ENCODE measurements at regions not wholly inside any gene's neighbourhood (a gene's known extent, or its start where the extent isn't known, plus 50 kb on each side); places are given as distances from the start of the nearest gene placed in this dataset.

DNA sequence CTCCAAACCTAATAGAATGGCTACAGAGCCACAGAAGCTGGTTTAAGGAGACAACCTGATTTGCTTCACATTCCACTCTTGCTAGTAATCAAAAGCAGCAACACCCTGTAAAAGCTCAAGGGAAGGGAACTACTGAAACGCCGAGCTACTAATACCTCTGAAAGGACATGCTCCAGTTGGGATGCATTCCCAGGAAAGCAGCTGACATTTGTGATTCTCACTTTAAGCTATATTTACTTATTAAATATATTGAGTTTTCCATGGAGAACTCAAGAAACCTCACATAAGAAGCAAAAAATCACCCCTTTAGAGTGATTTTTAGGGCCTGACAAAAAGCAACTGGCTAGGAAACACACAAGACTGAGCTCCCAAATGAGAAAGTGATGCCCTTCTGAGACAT lies 1073.0 kb upstream of the FLRT2 start:
- no peaks in the 10 kb centered on the region for H3K9me2 ChIP-seq (replicated peaks; ENCODE audit: insufficient read depth)
- TF ChIP-seq EZH2 (IDR thresholded peaks at IDR 0.05; ENCODE audit: borderline replicate concordance) (no peak), EZH2phosphoT487 (IDR thresholded peaks at IDR 0.05; ENCODE audit: low read depth, severe bottlenecking, unreplicated experiment) (no peak)
- TF ChIP-seq, protein P1, sequence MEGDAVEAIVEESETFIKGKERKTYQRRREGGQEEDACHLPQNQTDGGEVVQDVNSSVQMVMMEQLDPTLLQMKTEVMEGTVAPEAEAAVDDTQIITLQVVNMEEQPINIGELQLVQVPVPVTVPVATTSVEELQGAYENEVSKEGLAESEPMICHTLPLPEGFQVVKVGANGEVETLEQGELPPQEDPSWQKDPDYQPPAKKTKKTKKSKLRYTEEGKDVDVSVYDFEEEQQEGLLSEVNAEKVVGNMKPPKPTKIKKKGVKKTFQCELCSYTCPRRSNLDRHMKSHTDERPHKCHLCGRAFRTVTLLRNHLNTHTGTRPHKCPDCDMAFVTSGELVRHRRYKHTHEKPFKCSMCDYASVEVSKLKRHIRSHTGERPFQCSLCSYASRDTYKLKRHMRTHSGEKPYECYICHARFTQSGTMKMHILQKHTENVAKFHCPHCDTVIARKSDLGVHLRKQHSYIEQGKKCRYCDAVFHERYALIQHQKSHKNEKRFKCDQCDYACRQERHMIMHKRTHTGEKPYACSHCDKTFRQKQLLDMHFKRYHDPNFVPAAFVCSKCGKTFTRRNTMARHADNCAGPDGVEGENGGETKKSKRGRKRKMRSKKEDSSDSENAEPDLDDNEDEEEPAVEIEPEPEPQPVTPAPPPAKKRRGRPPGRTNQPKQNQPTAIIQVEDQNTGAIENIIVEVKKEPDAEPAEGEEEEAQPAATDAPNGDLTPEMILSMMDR (IDR thresholded peaks at IDR 0.05; ENCODE audit: poor library complexity), result no peak
- H3K36me3 ChIP-seq (replicated peaks; ENCODE audit: insufficient read depth, low read depth), result no peaks in the 10 kb centered on the region
- H4K20me1 ChIP-seq (ENCODE audit: insufficient read depth, poor library complexity, severe bottlenecking), result no peaks in the 10 kb centered on the region
- no peaks in the 10 kb centered on the region for H3K79me2 ChIP-seq
- no peak overlapping the region for H3K4me3 ChIP-seq
- no peak for DNase-seq (ENCODE audit: low spot score)
- 59% methylated on average over 2 of the region's 2 CpGs for WGBS (ENCODE audit: low lambda C conversion rate, missing lambda C conversion rate)
- H3K9me3 ChIP-seq (ENCODE audit: low read depth), result no peaks in the 10 kb centered on the region
- no peaks in the 10 kb centered on the region for H3K27me3 ChIP-seq
- H3K27ac ChIP-seq, result no peak overlapping the region
- no peak overlapping the region for H3K4me2 ChIP-seq
- no peaks in the 10 kb centered on the region for H3K4me1 ChIP-seq (ENCODE audit: insufficient read depth)
- no peak overlapping the region for H2AFZ ChIP-seq

DNA sequence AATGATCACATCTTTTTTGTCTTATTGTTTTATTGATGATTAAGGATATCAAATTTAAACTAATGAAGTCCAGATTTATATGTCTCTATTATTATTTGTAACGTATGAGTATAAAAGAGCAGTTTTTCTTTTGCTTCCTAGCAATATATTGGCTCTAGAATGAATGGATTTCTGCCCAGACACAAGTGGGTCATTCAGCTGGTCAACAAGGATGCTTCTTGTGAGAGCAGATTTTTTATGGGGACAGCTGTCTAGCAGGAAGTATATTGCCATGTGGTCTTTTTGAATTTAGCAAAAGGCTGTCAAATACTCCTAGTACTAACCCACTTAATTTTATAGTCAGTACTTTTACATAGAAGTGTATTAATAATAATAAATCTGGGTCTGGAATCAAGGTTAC lies 1071.1 kb upstream of the FLRT2 start:
- H3K4me3 ChIP-seq, result no peak overlapping the region
- TF ChIP-seq EZH2 (IDR thresholded peaks at IDR 0.05; ENCODE audit: borderline replicate concordance), result no peak
- TF ChIP-seq, protein P1 (IDR thresholded peaks at IDR 0.05; ENCODE audit: poor library complexity), result no peak
- no peak for TF ChIP-seq EZH2phosphoT487 (IDR thresholded peaks at IDR 0.05; ENCODE audit: low read depth, severe bottlenecking, unreplicated experiment)
- no peaks in the 10 kb centered on the region for H3K36me3 ChIP-seq (replicated peaks; ENCODE audit: insufficient read depth, low read depth)
- WGBS (ENCODE audit: low lambda C conversion rate, missing lambda C conversion rate), result 80% methylated on average over 1 of the region's 1 CpG
- H3K27ac ChIP-seq, result no peak overlapping the region
- no peaks in the 10 kb centered on the region for H3K79me2 ChIP-seq
- no peaks in the 10 kb centered on the region for H3K9me3 ChIP-seq (ENCODE audit: low read depth)
- no peak overlapping the region for H3K4me2 ChIP-seq
- H3K4me1 ChIP-seq (ENCODE audit: insufficient read depth), result no peaks in the 10 kb centered on the region
- H2AFZ ChIP-seq, result no peak overlapping the region
- DNase-seq (ENCODE audit: low spot score), result no peak
- H3K27me3 ChIP-seq, result no peaks in the 10 kb centered on the region
- H3K9me2 ChIP-seq (replicated peaks; ENCODE audit: insufficient read depth), result no peaks in the 10 kb centered on the region
- H4K20me1 ChIP-seq (ENCODE audit: insufficient read depth, poor library complexity, severe bottlenecking), result no peaks in the 10 kb centered on the region

DNA sequence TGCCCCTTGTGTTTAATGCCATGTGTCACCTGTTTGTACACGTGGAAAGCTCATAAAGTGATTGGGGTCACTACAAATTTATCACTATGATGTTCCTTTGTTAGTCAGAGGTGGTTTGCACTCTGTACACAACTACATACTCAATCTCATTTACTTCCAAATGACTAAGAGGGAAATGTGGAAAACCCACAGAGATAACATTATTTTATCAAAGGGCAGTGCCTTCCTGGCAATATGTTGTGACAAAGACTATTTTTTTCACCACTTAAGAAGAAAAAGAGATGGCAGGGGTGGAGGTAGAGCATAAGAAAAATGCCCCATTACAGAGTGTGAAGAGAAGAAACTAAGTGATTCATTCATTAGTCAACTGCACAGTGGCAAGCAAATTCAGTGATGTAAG lies 1064.1 kb upstream of the FLRT2 start:
- Histone ChIP-seq H3K79me2 (no peaks in the 10 kb centered on the region), H3K4me1 (ENCODE audit: insufficient read depth) (no peaks in the 10 kb centered on the region), H4K20me1 (ENCODE audit: insufficient read depth, poor library complexity, severe bottlenecking) (no peaks in the 10 kb centered on the region), H3K9me2 (replicated peaks; ENCODE audit: insufficient read depth) (no peaks in the 10 kb centered on the region), H3K27me3 (no peaks in the 10 kb centered on the region), H3K4me3 (no peak overlapping the region), H3K9me3 (ENCODE audit: low read depth) (no peaks in the 10 kb centered on the region), H3K4me2 (no peak overlapping the region), H3K27ac (peak overlapping the region; percentile 41), H2AFZ (no peak overlapping the region), H3K36me3 (replicated peaks; ENCODE audit: insufficient read depth, low read depth) (no peaks in the 10 kb centered on the region)
- TF ChIP-seq EZH2 (IDR thresholded peaks at IDR 0.05; ENCODE audit: borderline replicate concordance) (no peak), EZH2phosphoT487 (IDR thresholded peaks at IDR 0.05; ENCODE audit: low read depth, severe bottlenecking, unreplicated experiment) (no peak)
- TF ChIP-seq, protein P1 (IDR thresholded peaks at IDR 0.05; ENCODE audit: poor library complexity), result no peak
- peak; percentile 28 for DNase-seq (ENCODE audit: low spot score)
- 7% methylated on average over 1 of the region's 1 CpG for WGBS (ENCODE audit: low lambda C conversion rate, missing lambda C conversion rate)

DNA sequence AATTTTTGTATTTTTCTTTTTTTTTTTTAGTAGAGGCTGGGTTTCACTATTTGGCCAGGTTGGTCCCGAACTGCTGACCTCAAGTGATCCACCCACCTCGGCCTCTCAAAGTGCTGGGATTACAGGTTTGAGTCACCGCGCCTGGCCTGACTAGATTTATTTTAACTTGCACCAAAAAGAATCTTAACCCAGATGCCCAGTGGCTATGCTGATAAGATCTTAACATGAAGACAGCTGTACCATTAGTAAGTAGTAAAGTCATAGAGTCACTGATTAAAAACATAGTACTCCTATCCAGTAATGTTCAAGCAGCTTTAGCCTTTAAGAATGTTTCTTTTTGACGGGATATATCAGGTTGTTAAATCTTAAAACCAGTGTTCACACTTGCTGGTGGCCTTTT lies 1061.8 kb upstream of the FLRT2 start:
- Histone ChIP-seq H3K36me3 (replicated peaks; ENCODE audit: insufficient read depth, low read depth) (no peaks in the 10 kb centered on the region), H3K27ac (no peak overlapping the region), H4K20me1 (ENCODE audit: insufficient read depth, poor library complexity, severe bottlenecking) (no peaks in the 10 kb centered on the region), H3K4me2 (no peak overlapping the region), H3K79me2 (no peaks in the 10 kb centered on the region), H3K27me3 (no peaks in the 10 kb centered on the region), H3K9me2 (replicated peaks; ENCODE audit: insufficient read depth) (no peaks in the 10 kb centered on the region), H2AFZ (no peak overlapping the region), H3K4me3 (no peak overlapping the region), H3K4me1 (ENCODE audit: insufficient read depth) (no peaks in the 10 kb centered on the region), H3K9me3 (ENCODE audit: low read depth) (no peaks in the 10 kb centered on the region)
- DNase-seq (ENCODE audit: low spot score), result no peak
- TF ChIP-seq EZH2 (IDR thresholded peaks at IDR 0.05; ENCODE audit: borderline replicate concordance), result no peak
- no peak for TF ChIP-seq EZH2phosphoT487 (IDR thresholded peaks at IDR 0.05; ENCODE audit: low read depth, severe bottlenecking, unreplicated experiment)
- TF ChIP-seq, protein P1 (IDR thresholded peaks at IDR 0.05; ENCODE audit: poor library complexity), result no peak
- 39% methylated on average over 5 of the region's 5 CpGs for WGBS (ENCODE audit: low lambda C conversion rate, missing lambda C conversion rate)
